ENCODE measurements at regions not wholly inside any gene's neighbourhood (a gene's known extent, or its start where the extent isn't known, plus 50 kb on each side); places are given as distances from the start of the nearest gene placed in this dataset.
A peak's percentile ranks its signal among the peaks of the same experiment; 100 is the strongest.
"Not testable (repeated sequence)": the region's sequence is repeated elsewhere in the genome, so short reads cannot be mapped to it uniquely, and the experiment has no call there.

DNA sequence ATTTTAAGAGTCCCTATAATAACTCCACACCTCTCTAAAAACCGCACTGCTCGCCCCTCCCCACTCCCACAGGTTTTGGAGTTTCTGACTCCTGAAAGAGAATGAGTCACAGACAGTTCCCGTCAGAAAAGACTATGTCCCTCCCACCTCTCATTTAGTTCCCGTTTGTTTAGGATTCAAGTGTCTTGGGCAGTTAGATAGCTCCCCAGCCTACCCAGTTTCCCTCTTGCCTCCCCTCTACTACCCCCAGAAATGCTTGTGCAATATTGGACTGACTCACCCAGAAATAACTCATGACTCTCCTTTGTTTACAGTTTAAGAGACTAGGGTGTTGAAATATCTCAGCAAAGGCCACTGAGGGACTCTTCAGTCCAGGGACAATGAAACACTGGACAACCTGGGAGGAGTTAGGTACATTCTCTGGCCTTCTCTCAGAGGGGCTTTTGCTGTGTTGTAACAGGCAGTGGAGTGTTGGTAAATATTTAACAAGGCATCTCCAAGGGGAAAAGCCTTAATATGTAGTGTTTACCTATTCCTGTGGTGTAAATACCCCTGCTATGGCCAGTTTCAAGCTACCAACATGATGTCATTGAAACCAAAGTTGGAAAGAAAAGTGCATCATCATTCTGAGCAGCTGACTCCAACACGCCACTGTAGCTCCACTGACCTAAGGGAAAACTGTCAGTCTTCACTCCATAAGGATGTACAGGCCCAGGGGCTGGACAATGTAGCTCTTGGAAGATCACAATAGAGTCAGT is 96.1 kb upstream of the CHD2 start:
- DNase-seq (ENCODE audit: low read depth in 2 of 3, low spot score in 1 of 3), result peak; percentile 81 to 87 (median 86)

DNA sequence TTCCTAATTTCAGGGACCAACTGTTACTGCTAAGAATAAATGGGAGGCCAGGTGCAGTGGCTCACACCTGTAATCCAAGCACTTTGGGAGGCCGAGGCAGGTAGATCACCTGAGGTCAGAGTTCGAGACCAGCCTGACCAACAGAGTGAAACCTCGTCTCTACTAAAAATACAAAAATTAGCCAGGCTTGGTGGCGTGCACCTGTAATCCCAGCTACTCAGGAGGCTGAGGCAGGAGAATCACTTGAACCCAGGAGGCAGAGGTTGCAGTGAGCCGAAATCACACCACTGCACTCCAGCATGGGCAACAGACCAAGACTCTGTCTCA is 95.6 kb upstream of the CHD2 start:
- not testable (repeated sequence) for DNase-seq (ENCODE audit: low read depth in 2 of 3, low spot score in 1 of 3)

DNA sequence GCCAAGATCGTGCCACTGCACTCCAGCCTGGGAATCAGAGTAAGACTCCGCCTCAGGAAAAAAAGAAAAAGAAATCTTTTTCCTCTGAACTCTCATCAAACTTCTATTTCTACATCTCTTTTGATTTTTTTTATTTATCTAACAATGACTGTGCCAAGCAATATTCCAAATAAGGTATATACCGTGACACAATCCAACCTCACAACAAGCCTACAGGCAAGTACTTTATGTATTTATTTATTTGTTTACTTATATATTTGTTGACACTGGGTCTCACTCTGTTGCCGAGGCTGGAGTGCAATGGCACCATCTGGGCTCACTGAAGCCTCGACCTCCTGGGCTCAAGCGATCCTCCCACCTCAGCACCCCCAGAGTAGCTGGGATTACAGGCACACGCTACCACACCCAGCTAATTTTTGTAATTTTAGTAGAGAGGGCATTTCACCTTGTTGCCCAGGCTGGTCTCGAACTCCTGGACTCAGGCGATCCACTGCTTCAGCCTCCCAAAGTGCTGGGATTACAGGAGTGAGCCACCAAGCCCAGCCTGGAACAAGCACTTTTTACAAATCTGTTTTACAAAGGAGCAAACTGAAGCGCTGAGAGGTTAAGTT is 94.9 kb upstream of the CHD2 start:
- DNase-seq (ENCODE audit: low read depth in 2 of 3, low spot score in 1 of 3), result no peak

DNA sequence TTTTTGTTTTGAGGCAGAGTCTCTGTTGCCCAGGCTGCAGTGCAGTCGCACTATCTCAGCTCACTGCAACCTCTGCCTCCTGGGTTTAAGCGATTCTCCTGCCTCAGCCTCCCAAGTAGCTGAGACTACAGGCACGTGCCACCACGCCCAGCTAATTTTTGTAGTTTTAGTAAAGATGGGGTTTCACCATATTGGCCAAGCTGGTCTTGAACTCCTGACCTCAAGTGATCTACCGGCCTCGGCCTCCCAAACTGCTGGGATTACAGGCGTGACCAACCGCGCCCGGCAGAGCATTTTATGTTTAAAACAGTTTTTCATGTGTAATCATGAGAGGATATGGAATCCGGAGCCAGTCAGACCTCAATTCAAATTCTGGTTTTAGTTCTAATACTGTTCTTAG is 94.0 kb upstream of the CHD2 start:
- DNase-seq (ENCODE audit: low read depth in 2 of 3, low spot score in 1 of 3), result not testable (repeated sequence)

DNA sequence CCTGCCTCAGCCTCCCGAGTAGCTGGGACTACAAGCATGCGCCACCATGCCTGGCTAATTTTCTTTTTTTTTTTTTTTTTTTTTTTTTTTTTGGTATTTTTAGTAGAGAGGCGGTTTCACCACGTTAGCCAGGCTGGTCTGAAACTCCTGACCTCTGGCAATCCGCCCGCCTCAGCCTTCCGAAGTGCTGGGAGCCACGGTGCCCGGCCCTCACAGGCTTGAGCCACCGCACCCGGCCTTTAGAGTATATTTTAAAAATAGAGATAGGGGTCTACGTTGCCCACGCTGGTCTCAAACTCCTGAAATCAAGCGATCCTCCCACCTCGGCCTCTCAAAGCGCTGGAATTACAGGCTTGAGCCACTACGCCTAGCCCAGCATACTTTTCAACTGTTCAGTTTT is 93.4 kb upstream of the CHD2 start:
- no peak for DNase-seq (ENCODE audit: low read depth in 2 of 3, low spot score in 1 of 3)

DNA sequence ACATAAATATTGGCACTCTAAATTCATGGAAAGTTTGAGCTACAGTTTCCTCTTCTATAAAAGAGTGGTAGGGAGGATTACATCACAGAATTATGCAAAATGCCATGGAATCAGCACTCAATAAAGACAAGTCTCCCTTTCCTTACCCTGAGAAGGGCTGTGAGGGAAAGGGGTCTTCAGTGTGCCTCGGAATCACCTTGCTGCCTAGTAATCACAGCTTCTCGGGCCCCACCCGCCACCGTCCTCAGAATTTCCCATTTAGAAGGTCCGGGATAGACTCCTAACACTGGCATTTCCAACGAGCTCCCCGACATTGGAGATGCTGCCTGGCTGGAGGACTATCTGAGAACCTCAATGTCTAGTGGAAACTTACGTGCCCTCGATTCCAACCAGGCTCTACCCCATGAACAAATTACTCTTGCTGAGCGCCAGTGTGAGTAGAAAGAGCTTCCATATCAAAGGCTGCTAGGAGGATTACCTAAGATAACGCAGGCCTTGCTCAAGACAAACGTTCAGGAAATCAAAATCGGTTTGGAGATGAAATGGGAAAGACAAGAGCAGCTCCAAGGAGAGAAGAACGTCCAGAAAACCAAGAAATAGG is 92.1 kb upstream of the CHD2 start:
- DNase-seq (ENCODE audit: low read depth in 2 of 3, low spot score in 1 of 3), result no peak

DNA sequence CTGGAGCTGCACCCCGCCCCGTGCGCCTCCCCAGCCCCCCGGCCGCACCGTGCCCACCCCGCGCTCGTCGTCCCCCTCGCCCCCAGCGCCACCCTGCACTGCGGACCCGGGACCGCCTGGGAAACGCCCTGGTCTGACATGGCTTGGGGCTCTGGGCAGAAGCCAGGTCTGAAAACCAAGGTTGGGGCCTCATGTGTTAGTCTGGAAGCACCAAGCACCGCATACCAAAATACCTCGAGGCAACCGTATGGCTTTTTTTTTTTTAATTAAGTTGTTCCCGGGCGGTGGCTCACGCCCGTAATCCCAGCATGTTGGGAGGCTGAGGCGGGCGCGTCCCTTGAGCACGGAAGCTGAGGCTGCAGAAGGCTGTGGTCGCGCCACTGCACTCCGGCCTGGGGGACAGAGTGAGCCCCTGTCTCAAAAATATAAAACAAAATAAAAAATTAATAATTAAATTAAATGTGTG is 91.5 kb upstream of the CHD2 start:
- DNase-seq (ENCODE audit: low read depth in 2 of 3, low spot score in 1 of 3), result no peak

DNA sequence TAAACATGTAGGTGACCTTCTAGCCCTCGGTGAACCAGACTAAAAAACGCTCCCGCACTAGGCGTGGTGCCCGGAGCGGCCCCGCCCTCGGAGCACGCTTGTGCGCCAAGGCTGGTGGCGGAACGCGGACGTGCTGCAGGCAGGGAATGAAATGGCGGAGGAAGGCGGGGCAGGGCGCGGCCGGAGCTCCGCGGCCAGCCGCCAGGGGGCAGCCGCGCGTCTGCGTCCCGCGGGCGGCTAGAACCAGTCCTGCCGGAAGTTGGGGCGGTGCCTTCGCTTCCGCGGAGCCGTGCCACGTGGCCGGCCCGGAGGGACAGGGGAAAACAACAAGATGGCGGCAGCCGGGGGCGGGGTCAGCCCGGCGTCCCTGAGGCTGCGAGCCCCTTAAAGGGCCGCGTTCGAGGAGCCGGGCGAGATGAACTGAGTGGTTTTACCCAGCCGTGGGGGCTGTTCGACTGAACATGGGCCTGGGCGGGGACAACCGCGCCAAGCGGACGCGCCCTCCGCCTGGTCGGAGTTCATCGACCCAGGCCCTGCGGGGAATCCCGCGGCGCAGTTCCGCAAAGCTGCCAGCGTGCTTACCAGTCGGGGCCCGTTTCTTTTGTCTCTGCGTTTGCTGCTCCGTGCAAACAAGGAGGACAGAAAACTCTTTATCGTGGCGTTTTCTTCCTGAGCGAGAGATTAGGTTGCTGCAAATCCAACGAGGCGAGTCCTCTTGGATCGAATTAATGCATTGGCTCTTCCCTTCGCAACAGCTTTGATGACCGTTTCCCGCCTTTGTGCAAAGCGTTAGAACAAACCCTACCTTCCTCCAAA is 90.9 kb upstream of the CHD2 start:
- DNase-seq (ENCODE audit: low read depth in 2 of 3, low spot score in 1 of 3), result peak; percentile 95 to 98 (median 98)

DNA sequence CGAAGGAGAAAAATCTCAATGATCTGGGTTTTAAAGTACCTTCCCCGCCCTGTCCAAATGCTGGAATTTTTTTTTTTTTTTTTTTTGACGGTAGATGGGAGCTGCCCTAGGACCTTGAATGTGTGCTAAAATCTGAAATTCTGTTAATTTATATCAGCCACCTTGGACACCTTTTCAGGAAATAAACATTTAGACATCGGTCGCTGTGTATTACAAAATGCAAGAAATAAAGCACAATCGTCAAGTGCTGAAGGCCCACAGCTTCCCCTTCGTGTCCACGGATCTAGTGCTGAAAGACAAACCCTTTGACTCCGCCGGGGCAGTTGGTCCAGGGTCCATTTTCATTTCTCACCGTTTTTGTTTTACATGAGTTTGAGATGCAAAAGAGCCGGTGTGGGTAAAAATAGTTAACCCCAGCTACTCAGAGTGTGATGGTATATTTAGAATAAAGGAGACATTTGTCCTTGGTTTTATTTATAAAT is 90.2 kb upstream of the CHD2 start:
- no peak for DNase-seq (ENCODE audit: low read depth in 2 of 3, low spot score in 1 of 3)

DNA sequence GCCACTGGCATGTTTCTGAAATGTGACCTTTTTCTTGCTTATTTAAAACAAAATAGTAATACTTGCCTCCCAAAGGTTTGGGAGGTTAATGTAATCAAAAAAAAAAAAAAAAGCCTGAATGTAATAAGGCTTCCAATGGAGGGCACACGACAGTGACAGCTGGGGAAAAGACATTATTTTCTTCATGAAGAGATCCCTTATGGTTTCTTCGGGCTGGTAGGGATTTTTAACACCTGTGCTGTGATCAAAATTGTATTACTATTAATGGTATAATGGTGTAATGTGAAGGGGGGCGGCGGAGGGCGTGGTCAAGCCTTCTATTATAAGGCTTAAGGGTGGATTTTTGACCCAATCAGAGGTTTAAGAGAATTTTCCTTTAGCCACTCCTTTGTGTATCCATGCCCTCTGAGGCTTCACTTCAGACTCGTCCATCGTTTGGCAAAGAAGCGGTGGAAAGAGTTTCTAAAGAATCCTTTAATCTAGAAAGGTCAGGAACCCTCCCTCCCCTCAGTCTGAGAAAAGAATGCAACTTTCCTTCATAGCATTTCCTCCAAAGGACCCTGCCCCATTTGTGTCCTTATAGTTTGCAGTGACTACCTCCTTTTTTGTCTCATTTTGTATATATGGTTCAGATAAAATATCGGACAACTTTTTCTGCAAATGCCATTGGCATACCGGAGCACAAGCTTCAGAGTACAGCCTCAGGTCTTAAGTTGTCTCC is 89.5 kb upstream of the CHD2 start:
- peak in 1 of 3 donors; percentile 53 for DNase-seq (ENCODE audit: low read depth in 2 of 3, low spot score in 1 of 3)

DNA sequence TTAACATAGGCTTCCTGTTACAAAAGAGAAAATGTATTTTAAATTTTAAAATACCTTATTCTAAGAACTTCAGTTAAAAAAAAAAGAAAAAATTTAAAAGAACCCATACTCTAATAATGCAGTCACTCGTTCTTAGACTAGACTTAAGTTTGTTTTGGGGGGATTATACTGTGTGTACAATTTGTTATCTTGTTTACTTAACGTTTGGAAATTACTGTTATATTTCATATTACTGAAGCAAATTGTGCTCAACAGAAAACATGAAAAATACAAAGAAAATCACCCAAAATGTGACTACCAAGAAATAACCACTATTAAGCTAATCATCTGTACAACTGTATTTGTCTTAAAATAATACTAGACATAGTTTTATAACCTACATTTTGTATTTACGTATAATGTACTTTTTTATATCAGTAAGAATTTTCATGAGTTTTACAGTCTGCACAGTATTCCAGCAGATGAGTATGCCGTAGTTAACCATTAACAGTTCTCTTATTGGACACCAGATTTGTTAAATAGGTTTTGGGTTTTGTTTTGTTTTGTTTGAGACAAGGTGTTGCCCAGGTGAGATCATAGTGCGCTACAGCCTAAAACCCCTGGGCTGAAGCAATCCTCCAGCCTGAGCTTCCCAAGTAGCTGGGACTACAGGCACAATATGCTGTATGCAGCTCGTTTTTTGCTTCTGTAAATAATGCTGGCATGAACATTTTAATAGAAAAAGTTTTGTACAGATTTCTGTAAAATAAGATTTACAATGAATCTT is 88.8 kb upstream of the CHD2 start:
- DNase-seq (ENCODE audit: low read depth in 2 of 3, low spot score in 1 of 3), result no peak

DNA sequence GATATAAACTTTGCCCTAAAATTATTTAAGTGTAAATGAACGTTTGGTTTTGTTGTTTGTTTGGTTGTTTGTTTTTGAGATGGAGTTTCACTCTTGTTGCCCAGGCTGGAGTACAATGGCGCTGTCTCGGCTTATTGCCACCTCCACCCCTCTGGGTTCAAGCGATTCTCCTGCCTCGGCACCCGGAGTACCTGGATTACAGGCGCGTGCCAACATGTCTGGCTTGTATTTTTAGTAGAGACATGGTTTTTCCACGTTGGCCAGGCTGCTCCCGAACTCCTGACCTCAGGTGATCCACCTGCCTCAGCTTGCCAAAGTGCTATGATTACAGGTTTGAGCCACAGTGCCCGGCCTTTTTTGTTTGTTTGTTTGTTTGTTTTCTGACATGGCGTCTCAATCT is 87.9 kb upstream of the CHD2 start:
- DNase-seq (ENCODE audit: low read depth in 2 of 3, low spot score in 1 of 3), result no peak

DNA sequence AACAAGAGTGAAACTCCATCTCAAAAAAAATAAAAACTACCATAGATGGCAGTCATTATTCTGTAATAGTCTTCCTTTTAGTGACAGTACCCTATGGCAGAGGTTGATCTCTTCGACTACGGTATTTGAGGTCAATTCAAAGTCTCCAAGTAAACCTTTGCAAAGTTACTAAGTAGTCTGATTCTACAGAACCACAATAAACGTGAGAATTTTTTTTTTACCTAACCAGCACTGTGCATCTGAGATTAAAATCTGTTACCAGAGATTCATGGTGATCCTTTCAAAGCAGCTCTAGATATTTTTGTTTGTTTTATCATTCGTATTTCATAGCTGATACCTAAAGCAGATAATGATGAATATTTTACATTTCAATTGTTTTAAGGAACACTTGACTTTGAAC is 86.6 kb upstream of the CHD2 start:
- no peak for DNase-seq (ENCODE audit: low read depth in 2 of 3, low spot score in 1 of 3)

DNA sequence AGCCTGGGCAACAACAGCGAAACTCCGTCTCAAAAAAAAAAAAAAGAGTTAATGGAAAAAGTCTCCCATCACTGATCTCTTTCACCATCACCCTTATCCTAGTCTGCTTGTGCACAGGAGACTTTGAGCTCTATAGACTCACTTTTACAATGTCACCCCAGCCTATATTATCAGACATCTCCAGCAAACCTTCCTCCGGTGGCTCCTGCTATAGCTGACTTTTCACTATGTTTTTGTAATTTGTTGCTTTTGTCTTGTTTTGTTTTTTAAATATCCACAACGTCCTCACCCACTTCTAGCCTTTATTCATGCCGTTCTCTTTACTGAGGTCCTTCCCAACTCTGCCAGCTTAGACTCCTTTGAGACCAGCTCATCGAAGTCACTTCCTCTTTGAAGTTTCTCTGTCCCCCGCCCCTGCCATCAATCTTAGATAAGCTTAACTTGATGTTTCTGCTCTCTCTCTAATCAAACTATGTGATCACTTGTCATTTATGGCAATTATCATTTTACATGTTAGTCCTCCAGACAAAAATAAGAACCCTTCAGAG is 82.7 kb upstream of the CHD2 start:
- no peak for DNase-seq (ENCODE audit: low read depth in 2 of 3, low spot score in 1 of 3)

DNA sequence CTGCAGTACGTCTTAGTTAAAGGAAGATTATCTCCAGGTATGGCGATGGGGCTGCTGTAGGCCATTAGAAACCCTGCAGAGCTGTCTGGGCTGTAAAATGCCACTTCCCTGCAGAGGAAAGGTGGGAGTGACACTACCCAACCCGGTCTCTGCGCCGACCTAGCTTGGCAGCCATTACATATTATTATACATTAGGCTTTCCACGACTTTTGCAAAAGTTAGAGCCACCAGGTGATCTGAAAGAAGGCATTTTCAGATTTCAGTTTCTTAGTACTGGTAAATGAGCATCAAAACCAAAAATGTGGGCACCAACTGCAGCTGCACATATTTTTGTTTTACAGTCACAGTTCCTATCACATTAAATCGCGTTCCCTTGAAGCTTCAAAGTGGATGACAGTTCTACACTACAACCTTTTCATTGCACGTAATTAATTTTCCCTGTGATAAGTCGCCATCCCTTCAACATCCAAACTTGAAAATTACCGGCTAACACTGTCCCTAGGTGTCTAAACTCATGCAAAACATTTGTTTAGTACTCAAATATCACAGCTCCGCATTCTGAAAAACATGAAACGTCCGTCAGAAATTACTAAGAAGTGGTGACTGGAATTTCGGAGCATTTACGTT is 81.4 kb upstream of the CHD2 start:
- DNase-seq (ENCODE audit: low read depth in 2 of 3, low spot score in 1 of 3), result no peak

DNA sequence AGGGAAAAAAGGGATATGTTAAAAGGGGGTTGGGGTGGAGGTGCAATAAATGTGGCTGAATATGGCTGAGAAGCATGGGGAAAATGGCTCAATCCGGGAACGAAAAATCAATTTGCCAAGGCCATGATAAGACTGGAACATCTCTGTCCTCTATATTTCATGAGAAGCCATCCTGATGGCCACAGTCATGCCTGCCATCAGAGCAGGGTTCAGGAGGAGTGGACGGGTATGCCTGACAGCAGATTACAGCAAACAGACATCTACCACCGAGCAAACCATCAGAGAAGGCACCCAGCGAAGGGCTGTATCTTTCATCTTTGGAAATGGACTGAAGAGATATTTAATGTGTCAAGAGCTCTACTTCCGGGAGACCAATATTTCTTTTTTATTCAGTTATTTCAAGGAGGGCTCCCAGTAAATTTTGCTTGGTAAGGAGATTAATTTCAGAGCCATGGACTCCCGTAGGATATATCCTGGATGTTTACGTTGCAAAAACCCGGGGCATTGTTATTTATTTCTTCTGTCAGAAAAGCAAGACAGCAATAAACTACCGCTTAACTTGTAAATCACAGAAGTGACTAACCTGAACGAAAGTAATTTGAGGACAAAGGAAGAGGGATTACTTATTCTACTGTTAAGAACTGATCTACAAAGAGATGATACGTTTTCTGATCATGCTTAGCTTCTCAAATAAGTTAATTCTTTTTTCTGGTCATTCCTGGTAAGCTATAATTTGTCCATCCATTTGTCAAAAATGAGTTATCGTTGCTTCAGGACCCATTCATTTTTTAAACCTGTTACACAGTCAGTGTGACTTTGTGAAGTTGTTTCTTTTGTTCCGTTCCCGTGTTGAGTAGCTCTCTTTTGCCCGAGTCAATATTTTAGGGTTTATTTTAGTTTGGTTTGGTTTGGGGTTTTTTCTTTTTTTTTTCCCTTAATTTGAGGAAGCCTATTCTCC is 80.6 kb upstream of the CHD2 start:
- no peak for DNase-seq (ENCODE audit: low read depth in 2 of 3, low spot score in 1 of 3)

DNA sequence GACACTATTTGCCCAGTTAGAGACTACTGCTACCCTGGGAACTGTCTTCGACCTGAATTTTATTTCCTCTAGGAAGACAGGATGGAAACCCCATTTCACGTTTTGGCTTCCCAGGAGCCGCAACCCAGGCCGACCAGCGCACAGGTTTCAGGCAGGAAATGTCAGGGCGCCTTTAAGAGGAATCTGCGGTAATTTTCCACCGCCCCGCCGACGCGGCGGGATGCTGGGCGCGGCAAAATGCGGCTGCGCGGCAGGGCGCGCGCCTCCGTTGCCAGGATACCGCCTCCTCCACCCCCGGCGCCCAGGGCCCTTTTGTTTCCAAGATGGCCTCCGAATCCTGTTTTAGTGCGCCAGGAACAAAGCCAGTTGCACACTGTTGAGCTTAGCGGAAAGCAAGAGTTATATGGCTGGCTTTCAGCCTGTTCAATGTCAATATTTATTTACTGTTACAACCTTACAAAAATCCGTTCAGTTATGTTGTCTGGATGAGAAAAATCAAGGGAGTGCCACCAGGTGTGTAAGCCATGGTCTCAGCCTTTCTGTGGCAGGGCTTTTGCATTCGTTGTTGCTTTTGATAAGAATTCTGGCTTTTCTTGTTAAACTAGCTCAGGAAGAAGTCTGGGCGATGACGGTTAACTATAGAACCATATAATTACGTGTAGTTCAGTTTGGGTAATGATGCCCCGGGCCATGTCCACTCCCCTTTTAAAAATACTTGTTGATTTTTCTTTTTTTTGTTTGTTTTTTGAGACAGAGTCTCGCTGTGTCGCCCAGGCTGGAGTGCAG is 79.7 kb upstream of the CHD2 start:
- DNase-seq (ENCODE audit: low read depth in 2 of 3, low spot score in 1 of 3), result peak; percentile 67 to 85 (median 73)

Data from stimulated activated CD4-positive, alpha-beta T cell treated with anti-CD3 and anti-CD28 coated beads, Interleukin-12 subunit alpha, Interleukin-12 subunit beta, amount 100 ng/mL, for 48 hours (primary cell).